Astrocyte (in vitro differentiated cells and primary cell): ENCODE measurements at regions not wholly inside any gene's neighbourhood (a gene's known extent, or its start where the extent isn't known, plus 50 kb on each side); places are given as distances from the start of the nearest gene placed in this dataset.

Source experiments
- EZH2 ChIP-seq: IDR thresholded peaks from 2 replicates; pipeline ENCODE4 v1.6.1; 2012; ENCODE audit warnings: mild to moderate bottlenecking, low read length, inconsistent platforms; ENCODE audit not compliant: insufficient read depth
- TF ChIP-seq, protein P1 (sequence below): IDR thresholded peaks from 2 replicates; pipeline ENCODE4 v1.5.1; 2011; ENCODE audit warnings: low read depth, mild to moderate bottlenecking, inconsistent platforms, low read length, moderate library complexity; ENCODE audit not compliant: insufficient read depth

DNA sequence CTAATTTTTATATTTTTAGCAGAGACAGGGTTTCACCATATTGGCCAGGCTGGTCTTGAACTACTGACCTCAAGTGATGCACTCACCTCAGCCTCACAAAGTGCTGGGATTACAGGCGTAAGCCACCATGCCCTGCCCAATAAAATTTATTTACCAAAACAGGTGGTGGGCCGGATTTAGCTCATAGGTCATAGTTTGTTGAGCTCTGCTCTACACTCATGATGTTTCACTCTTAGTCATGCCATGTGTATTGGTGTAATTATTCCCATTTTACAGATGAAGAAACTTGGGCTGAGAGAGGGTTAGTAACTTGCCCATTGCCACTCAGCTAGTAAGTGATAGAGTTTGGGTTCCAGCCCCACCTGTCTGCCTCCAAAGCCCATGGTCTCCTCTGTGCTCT is 93.1 kb upstream of the WWC1 start:
- TF ChIP-seq, protein P1, sequence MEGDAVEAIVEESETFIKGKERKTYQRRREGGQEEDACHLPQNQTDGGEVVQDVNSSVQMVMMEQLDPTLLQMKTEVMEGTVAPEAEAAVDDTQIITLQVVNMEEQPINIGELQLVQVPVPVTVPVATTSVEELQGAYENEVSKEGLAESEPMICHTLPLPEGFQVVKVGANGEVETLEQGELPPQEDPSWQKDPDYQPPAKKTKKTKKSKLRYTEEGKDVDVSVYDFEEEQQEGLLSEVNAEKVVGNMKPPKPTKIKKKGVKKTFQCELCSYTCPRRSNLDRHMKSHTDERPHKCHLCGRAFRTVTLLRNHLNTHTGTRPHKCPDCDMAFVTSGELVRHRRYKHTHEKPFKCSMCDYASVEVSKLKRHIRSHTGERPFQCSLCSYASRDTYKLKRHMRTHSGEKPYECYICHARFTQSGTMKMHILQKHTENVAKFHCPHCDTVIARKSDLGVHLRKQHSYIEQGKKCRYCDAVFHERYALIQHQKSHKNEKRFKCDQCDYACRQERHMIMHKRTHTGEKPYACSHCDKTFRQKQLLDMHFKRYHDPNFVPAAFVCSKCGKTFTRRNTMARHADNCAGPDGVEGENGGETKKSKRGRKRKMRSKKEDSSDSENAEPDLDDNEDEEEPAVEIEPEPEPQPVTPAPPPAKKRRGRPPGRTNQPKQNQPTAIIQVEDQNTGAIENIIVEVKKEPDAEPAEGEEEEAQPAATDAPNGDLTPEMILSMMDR, result no peak
- TF ChIP-seq EZH2, result no peak
